Suppressor macrophage treated with lipopolysaccharide for 1 hour (primary cell): ENCODE measurements at regions not wholly inside any gene's neighbourhood (a gene's known extent, or its start where the extent isn't known, plus 50 kb on each side); places are given as distances from the start of the nearest gene placed in this dataset.
"Not testable (repeated sequence)": the region's sequence is repeated elsewhere in the genome, so short reads cannot be mapped to it uniquely, and the experiment has no call there.

Experiments
- DNase-seq, 3 donors: peaks; one replicate each; pipeline ENCODE4 v3.0.0-alpha.2; 2020 to 2022

DNA sequence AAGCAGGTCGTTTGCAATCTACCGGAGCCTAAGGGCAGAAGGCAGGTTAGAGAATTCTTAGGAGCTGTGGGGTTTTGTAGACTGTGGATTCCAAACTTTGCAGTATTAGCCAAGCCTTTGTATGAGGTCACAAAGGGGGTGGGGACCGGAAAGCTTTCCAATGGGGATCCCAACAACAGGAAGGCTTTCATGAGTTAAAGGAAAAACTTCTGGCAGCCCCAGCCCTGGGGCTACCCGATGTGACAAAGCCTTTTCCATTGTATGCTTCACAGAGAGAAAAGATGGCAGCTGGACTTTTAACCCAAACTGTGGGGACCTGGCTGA lies 199.2 kb upstream of the PZP start:
- DNase-seq = not testable (repeated sequence)

DNA sequence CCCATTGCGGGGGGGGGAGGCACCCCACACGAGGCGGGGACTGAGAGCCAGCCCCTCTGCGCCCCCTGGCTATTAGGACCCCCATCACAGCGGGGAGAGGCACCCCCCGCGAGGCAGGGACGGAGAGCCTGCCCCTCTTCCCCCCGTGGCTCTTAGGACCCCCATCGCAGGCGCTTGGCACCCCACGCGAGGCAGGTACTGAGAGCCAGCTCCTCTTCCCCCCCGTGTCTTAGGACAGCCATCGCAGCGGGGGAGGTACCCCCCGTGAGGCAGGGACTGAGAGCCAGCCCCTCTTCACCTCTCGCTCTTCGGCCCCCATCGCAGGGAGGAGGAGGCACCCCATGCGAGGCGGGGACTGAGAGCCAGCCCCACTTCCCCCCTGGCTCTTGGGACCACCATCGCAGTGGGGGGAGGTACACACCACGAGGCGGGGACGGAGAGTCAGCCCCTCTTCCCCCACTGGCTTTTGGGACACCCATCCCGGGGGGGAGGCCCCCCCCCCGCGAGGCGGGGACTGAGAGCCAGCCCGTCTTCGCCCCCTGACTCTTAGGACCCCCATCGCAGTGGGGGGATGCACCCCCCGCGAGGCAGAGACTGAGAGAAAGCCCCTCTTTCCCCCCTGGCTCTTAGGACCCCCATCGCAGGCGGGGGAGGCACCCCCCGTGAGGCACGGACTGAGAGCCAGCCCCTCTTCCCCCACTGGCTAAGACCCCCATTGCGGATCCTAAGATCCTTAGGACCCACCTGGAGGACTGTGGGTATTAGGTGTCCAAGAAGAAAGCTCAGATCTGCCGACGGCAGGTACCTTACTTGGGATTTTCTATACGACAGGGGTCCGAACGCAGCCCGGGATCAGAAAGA lies 198.6 kb upstream of the PZP start:
- no peak for DNase-seq

DNA sequence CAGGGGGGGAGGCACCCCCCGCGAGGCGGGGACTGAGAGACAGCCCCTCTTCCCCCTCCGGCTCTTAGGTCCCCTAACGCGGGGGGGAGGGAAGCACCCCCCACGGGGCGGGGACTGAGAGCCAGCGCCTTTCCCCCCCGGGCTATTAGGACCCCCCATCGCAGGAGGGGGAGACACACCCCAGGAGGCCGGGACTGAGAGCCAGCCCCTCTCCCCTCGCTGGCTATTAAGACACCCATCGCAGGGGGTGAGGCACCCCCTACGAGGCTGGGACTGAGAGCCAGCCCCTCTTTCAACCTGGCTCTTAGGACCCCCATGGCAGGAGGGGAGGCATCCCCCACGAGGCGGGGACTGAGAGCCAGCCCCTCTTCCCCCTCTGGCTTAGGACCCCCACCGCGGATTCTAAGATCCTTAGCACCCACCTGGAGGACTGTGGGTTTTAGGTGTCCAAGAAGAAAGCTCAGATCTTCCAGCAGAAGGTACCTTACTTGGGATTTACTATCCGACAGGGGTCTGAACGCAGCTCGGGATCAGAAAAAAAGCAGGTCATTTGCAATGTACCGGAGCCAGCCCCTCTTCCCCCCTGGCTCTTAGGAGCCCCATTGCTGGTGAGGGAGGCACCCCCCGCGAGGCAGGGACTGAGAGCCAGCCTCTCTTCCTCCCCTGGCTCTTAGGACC lies 197.8 kb upstream of the PZP start:
- no peak for DNase-seq

DNA sequence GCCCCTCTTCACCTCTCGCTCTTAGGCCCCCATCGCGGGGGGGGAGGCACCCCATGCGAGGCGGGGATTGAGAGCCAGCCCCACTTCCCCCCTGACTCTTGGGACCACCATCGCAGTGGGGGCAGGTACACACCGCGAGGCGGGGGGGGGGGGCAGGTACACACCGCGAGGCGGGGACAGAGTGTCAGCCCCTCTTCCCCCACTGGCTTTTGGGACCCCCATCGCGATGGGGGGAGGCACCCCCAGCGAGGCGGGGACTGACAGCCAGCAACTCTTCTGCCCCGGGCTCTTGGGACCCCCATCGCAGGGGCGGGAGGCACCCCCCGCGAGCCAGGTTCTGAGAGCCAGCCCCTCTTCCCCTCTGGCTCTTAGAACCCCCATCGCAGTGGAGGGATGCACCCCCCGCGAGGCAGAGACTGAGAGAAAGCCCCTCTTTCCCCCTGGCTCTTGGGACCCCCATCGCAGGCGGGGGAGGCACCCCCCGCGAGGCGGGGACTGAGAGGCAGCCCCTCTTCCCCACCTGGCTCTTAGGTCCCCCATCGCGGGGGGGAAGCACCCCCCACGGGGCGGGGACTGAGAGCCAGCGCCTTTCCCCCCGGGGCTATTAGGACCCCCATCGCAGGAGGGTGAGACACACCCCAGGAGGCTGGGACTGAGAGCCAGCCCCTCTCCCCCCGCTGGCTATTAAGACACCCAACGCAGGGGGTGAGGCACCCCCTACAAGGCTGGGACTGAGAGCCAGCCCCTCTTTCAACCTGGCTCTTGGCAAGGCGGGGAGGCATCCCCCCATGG lies 196.5 kb upstream of the PZP start:
- no peak for DNase-seq

DNA sequence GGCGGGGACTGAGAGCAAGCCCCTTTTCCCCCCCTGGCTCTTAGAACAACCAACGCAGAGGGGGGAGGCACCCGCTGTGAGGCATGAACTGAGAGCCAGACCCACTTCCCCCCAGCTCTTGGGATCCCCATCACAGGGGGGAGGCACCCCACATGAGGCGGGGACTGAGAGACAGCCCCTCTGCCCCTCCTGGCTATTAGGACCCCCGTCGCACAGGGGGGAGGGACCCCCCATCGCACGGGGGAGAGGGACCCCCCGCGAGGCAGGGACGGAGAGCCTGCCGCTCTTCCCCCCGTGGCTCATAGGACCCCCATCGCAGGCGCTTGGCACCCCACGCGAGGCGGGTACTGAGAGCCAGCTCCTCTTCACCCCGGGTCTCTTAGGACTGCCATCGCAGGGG lies 195.8 kb upstream of the PZP start:
- DNase-seq = no peak

DNA sequence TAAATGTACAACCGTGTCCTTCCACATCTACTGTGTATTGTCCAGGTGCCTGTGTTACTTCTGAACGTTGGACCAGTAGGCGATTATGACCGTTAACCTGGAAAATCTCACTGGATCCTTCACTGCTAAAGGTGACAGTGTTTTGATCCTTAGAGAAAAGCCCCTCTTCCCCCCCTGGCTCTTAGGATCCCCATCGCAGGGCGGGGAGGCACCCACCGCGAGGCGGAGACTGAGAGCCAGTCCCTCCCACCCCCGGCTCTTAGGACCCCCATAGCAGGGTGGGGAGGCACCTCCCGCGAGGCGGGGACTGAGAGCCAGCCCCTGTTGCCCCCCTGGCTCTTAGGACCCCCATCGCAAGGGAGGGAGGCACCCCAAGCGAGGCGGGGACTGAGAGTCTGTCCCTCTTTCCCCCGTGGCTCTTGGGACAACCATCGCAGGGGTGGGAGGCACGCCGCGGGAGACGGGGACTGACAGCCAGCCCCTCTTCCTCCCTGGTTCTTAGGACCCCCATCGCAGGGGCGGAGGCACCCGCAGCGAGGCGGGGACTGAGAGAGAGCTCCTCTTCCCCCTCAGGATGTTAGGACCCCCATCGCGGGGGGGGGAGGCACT lies 194.3 kb upstream of the PZP start:
- DNase-seq = not testable (repeated sequence)

DNA sequence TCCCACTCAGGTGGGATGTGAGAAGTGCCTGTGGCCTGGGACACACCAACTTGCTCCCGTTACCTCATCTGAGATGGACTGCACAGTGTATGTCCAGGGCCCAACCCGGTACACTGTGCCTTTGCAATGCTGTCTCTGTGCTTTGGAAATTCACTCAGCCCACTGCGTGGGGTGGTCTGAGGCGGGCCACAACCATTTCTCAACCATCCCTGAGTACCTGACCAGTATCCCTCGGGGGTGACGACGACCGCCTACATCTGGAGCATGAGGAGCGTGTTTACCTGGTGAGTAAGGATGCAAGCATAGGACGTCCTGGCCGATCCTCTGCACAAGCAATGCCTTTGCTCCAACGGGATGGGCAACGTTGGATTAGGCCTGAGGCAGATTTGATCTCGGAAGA lies 188.2 kb upstream of the PZP start:
- not testable (repeated sequence) for DNase-seq

DNA sequence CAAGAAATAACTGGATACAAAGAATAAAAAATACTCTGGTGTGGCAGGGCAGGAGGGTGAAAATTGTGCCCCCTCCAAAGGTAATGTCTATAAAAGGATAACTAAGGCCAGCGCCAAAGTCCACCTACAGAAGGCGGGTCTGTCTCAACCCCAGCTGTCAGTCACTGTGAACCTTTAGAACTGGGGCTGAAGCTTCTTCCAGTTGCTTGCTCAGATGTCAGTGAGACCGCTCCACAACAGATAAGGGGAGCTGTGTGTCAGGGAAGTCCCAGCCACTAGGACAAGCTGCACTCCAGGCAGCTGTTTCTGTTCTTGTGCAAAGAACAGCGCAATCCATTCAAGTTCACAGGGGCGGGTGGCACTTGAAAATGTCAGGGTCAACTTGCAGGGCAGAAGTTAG lies 187.0 kb upstream of the PZP start:
- DNase-seq = not testable (repeated sequence)

DNA sequence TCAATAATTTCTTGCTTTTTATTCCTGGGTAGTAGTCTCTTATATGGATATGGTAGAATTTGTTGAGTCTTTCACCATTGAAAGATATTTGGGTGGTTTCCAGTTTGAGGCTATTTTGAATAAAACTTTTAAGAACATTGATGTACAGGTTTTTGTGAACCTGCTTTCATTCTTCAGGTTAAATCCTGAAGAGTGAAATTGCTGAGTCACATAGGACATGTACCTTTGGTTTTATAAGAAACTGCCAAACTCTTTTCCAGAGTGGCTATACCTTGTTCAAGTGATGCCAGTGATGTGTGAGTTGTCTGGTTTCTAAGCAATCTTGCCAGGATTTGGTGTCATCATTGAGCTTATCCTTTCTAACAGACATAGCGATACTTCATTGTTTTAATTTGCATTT lies 184.6 kb upstream of the PZP start:
- peak in 1 of 3 donors; percentile 16 for DNase-seq

DNA sequence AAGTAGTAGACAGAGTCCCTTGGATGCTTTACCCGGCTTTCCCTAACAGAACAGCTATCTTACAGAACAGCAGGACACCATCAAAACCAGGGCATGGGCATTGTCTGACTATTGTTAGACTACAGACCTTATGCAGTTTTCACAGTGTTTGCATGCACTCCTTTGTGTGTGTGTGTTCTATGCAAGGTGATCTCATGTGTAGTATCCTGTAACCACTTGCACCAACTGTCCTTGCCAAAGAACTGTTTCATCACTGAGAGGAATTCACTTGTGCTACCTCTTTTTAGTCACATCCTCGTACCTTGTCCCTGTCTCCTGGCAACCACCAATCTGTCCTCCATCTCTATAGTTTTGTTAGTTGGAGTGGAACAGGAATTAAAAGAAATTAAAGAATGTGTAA lies 183.6 kb upstream of the PZP start:
- peak in 1 of 3 donors; percentile 8 for DNase-seq

DNA sequence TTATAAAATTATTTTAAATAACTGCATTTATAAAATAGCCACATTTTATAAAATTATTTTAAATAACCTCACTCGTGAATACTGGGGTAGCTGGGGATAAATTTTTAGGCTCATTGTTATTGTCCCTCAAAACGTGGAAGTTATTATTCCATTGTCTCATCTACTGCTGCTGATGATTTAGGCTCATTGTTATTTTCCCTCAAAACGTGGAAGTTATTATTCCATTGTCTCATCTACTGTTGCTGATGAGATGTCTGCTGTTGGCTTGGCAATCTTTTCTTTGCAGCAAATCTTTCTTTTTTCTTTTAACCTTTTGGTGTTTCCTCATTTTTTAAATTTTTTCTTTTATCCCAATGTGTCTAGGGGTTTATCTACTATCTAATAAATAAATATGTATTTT lies 182.6 kb upstream of the PZP start:
- peak in 1 of 3 donors; percentile 6 for DNase-seq

DNA sequence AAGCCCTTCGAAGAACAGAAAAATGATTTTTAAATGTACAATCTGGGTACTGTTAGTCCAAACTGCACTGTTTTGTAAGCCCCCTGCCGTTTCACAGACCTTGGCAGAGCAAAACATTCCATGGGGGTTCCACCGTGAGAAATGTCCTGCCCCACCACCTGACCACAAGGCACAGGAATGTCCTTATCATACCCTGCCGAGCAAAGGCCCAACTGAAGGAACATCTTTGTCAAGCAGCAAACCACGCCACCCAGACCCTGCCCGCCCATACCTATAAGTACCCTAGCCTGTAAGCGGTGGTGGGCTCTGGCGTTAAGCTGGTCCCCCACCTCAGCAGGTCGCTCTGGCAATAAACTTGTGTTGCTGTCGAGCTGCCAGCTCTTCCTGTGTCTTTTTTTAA lies 181.6 kb upstream of the PZP start:
- no peak for DNase-seq

DNA sequence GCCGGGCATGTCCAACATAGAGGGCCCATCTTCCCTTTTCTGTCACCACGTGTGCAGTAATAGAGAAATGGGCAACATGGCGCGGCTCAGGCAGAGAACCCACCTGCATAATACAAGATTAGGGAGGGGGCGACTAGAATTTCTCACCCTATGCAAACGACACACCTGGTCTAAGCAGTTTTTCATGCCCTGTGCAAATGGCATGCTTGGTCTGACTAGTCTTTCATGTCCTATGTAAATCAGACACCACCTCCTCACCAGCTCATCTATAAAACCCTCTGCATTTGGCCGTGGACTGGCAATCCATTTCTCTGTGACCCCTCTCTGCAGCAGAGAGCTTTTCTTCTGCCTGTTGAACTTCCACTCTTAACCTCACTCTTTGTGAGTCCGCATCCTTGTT lies 180.2 kb upstream of the PZP start:
- DNase-seq = no peak

DNA sequence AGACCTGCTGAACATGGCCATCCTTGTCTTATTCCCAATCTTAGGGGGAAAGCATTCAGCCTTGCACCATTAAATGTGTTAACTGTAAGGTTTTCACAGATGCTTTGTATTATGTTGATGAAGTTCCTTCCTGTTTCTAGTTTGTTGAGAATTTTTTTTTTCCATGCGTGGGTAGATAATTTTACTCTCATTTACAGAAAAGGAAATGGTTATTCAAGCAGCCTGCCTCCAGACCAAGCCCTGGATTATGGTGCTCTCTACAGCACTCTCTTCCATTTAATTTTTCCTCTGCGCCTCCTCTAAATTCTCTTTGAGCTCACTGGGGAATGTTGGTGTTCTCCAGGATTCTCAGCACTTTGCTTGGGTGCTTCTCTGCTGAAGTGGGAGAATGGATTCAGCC lies 179.3 kb upstream of the PZP start:
- peak; percentile 40 to 77 (median 74) for DNase-seq

DNA sequence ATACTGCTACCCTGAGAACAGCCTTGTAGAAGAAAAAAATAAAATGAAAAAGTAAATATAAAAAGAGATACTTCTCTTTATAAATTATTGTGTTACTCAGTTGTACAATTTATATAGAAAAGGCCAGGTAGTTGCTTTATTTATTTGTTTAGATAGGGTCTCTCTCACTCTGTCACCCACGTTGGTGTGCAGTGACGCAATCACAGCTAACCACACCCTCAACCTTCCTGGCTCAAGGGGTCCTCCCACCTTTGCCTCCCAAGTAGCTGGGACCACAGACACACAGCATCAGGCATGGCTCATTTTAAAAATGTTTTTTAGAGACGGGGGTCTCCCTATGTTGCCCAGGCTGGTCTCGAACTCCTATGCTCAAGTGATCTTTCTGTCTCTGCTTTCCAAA lies 175.4 kb upstream of the PZP start:
- no peak for DNase-seq

DNA sequence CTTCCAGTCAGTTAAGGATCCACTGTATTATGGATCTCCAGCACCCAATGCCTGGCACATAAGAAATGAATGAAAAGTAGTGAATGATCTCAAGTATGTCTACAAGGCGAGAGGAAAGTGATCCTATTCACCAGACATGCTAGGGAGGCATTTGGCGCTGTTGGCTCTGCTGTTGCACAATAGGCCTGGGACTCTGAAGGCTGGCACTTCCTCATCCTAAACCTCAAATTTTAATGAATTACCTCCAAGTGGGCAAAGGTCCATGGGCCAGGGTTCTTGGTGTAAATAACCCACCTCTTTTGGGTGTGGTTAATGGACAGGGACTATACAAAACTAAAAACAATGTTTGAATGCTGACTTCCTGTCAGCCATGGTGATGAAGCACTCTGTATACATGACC lies 173.4 kb upstream of the PZP start:
- DNase-seq = peak; percentile 60 to 64 (median 64)

DNA sequence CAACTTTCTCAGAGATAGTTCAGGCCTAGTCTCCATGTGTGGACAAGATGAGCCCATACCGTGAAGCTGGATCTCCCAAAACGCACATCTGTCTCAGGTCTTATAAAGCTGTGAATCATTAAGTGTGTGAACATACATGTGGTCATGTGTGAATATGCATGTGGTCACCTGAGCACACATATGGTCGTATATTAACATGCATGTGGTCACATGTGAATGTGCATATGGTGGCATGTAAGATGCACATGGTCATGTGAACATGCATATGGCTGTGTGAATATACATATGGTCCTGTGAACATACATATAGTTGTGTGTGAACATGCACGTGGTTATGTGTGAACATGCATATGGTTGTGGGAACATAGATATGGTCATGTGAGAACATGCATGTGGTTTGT lies 172.5 kb upstream of the PZP start:
- DNase-seq = no peak

DNA sequence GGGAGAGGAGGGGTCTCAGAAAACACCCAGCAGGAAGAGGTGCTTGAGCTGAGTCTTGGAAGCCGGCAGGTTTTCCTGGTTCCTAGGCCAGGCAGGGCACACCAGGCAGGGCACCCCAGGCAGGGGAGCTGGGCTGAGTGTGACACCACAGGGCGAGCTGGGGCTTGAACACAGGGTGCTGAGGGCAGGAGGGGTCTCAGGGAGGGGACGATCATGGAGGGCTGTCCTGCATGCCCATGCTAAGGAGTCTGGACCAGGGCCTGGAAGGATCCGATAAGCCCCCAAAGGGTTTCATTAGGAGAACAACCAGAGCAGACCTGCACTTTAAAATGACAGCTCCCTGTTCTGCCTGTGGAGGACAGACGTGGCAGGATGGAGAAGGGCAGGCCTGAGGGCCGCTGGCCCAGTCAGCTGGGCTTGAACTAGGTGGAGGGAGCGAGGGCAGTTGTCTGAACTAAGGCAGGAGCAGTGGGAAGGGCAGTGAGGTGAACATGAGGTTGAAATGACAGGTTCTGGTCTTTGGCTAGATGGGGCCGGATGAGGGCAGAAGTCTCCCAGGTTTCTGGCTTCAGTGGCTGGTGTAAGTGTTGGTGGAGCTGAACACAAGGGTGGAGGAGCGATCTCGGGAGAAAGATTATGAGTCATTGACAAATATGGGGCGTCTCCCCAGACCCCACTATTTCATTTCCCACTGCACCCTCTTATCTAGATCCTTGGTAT lies 171.0 kb upstream of the PZP start:
- DNase-seq = no peak

DNA sequence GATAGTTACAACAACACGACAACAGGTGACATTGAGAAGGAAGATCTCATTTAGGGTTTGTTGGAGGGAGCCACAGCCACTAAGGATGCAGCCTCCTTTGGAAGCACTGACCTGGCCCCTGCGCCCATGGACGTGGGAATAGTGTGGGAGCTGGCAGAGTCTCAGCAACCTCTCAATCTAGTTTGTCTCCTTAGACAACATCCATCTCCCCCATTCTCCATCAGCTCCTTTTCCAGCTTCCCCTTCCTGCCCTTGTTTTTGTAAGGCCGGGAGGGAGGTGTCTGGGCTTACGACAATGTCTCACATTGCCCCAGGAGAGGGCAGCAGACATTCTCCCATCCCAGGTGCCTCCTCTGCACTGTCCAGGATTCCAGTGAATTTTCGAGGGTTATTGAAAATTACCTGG lies 170.2 kb upstream of the PZP start:
- peak in 1 of 3 donors; percentile 17 for DNase-seq

DNA sequence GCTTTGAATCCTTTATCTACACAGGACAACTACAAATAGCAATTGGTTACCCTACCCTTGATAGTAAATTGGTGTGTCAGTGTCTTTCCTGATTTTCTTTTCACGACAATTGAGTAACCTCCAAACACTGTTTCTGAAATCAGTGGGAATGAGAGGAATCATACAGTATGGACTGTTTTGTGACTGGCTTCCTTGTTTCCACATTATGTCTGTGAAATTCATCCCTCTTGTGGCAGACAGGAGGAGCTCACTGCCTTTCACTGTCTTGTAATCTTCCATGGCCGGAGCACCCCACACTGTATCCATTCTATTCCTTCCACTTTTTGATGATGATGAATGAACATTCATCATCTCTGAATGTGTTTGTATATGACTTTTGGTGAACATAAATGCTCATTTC lies 164.0 kb upstream of the PZP start:
- peak; percentile 35 to 39 (median 36) for DNase-seq

DNA sequence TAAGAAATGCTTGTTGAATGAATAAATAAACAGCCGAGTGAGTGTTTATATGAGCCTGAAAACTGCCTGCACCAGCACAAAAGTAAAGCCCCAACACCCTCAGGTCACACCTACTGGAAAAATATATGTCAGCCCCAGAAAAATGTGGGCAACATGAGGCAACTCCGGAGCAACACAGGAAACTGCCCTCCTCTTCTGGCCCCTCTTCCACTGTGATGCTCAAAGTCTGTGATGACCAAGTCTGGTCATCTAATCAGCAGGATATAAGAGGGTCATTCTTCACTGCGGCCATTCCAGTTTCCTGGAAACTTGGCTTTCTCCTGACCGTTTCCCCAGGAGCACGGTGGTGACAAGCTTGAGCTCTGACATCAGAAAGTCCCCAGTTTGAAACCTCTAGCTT lies 159.6 kb upstream of the PZP start:
- no peak for DNase-seq

DNA sequence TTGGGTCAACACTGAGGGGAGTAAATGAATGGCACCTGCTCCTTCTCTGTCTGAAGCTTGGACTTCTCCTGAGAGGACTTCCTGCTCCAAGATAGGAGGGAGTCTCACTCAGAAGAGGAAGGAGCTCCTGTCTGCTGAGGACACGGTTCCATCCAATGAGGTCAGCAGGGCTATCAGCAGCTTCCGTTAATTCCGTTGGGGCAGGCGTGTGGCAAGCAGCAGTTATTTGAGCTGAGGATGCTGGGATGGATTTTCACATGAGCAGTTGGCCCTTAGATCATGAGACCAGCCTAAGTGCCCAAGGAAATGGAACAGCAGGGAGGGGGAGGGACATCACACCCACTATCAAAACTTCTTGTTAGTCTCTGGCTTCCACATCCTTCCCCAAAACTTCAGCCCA lies 159.0 kb upstream of the PZP start:
- peak; percentile 47 to 62 (median 60) for DNase-seq

DNA sequence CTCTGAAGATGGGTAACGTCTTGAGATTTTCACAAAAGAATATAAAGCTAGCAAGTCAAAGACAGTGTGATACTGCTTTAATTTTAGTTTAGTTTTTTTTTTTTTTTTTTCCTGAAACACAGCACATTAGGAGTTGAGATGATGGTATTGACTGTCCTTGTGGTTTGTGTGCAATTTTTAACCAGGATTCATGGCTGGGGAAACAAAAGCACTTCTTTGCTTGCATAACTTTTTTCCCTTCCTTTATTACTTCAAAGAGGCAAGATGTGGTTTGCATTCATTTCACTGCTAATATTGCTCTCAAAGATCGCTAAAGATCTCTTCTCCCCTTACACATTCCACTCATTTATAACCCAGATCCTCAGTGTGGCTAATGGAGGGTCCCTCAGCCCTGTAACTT lies 157.1 kb upstream of the PZP start:
- no peak for DNase-seq
